Tibial artery (tissue), 4 donors: ENCODE measurements at regions not wholly inside any gene's neighbourhood (a gene's known extent, or its start where the extent isn't known, plus 50 kb on each side); places are given as distances from the start of the nearest gene placed in this dataset.

Experiments used
- DNase-seq, 2 donors: peaks; one replicate each; pipeline ENCODE4 v3.0.0-alpha.2; 2019
- H3K27ac ChIP-seq, 2 donors: fragments of 200-600 bp; sonication (generic) in 1 of 2; 1 replicate in 1 of 2; 2 replicates in 1 of 2; pipeline ENCODE4 v1.5.1; 2018 to 2019; ENCODE audit warnings: mild to moderate bottlenecking in 1 of 2
- H3K27me3 ChIP-seq, 2 donors: fragments of 200-600 bp; sonication (generic) in 1 of 2; one replicate each; pipeline versions ENCODE4 v1.5.1 to v1.6.0; 2016 to 2019
- H3K36me3 ChIP-seq, 3 donors: fragments of 200-600 bp; sonication (generic) in 2 of 3; one replicate each; pipeline ENCODE4 v1.5.1; 2016 to 2019; ENCODE audit warnings: mild to moderate bottlenecking in 2 of 3
- H3K4me1 ChIP-seq, 4 donors: fragments of 200-600 bp; sonication (generic) in 2 of 4; 1 replicate in 3 of 4; 2 replicates in 1 of 4; pipeline ENCODE4 v1.5.1; 2016 to 2019
- H3K4me3 ChIP-seq, 2 donors: fragments of 200-600 bp; sonication (generic) in 1 of 2; 1 replicate in 1 of 2; 2 replicates in 1 of 2; pipeline ENCODE4 v1.5.1; 2018 to 2019; ENCODE audit warnings: mild to moderate bottlenecking in 2 of 2
- H3K9me3 ChIP-seq, 3 donors: fragments of 200-600 bp; sonication (generic) in 1 of 3; one replicate each; pipeline ENCODE4 v1.5.1; 2016 to 2019
- CTCF ChIP-seq, 2 experiments: fragments of 200-600 bp in 1 of 2; fragments of 450-650 bp in 1 of 2; IDR thresholded peaks; one replicate each; pipeline ENCODE4 v1.5.1; 2017 to 2019; ENCODE audit warnings: antibody characterized with exemption in 2 of 2, mild to moderate bottlenecking in 1 of 2, moderate library complexity in 1 of 2
- intact Hi-C: fragments of 100-400 bp; cut with DNase I; formaldehyde crosslinking; loops from one replicate; pipeline ENCODE4 v1.15.0; 2023; ENCODE audit warnings: low total_unique reads

DNA sequence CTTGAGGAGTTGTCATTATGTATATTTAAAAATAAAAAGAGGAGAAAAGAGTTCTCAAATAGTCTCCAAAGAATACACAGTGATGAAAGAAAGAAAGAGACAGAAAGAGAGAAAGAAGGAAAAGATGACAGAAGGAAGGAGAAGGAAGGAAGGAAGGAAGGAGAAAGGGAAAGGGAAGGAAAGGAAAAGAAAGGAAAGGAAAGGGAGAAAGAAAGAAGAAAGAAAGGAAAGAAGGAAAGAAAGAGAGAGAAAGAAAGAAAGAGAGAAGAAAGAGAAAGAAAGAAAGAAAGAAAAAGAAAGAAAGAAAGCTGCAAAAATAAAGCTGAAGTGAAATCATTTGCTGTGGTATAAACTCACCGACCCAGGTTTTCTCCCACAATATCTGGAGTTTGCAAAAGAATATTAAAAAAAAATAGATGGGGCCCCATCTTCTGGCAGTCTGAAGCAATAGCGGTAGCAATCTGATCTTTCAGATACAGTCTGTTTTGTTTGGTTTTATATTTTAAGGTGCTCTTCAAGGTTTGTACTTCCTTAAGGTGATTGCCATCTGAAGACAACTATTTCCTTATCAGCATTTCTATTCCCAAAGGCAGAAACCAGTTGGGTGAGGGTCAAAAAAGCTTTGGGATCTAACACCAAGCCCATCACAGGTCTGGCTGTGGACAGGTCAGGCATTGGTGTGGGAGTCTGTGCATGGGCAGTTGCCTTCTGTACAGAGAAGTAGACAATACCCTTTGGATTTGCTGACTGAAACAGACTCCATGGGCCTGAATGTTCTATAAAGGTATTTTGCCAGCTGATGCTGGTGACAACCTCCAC lies 160.4 kb downstream of the CPEB2 start:
- intact Hi-C loops = no loop called here
- Histone ChIP-seq H3K4me3 (no peak overlapping the region), H3K27ac (no peak overlapping the region), H3K4me1 (peaks cover 0 to 7% (median 0%) of the 10 kb centered on the region in 4 donors), H3K9me3 (no peaks in the 10 kb centered on the region), H3K27me3 (no peaks in the 10 kb centered on the region), H3K36me3 (no peaks in the 10 kb centered on the region)
- TF ChIP-seq CTCF (IDR thresholded peaks at IDR 0.05) = peak; percentile 22 to 30
- no peak for DNase-seq

- no peaks in the 10 kb centered on the region for H3K9me3 ChIP-seq
- no peak overlapping the region for H3K4me3 ChIP-seq
- H3K4me1 ChIP-seq = peaks cover 0 to 7% (median 0%) of the 10 kb centered on the region in 4 donors
- H3K36me3 ChIP-seq = no peaks in the 10 kb centered on the region
- intact Hi-C loops = no loop called here
- H3K27ac ChIP-seq = no peak overlapping the region
- no peak for TF ChIP-seq CTCF (IDR thresholded peaks at IDR 0.05)
- H3K27me3 ChIP-seq = no peaks in the 10 kb centered on the region
- DNase-seq = no peak
Observed at GRCh38 chr4:15163284-15163645, 161.0 kb downstream of the CPEB2 start.

DNA sequence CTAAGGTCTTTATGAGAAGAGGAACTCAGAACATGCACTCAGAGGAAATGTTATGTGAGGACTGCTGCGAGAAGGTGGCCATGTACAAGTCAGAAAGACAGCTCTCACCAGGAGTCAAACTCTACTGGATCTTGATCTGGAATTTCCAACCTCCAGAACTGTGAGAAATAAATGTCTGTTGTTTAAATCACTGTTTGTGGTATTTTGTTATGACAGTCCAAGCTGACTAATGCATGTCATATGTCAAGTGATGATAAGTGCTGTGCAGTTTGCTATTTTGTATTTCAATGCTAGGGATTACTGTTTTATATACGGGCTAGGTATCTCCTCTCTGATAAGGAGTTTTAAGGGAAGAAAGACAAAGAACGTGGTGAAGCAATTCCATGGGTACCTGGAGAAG lies 162.3 kb downstream of the CPEB2 start:
- TF ChIP-seq CTCF (IDR thresholded peaks at IDR 0.05) = no peak
- intact Hi-C loops = no loop called here
- H3K27me3 ChIP-seq = no peaks in the 10 kb centered on the region

GRCh38 chr4:15167743-15168142 lies 165.5 kb downstream of the CPEB2 start:
- H3K4me1 ChIP-seq = no peaks in the 10 kb centered on the region
- H3K36me3 ChIP-seq = no peaks in the 10 kb centered on the region
- DNase-seq = no peak
- no peak for TF ChIP-seq CTCF (IDR thresholded peaks at IDR 0.05)
- H3K27me3 ChIP-seq = no peaks in the 10 kb centered on the region
- H3K27ac ChIP-seq = no peak overlapping the region
- no peak overlapping the region for H3K4me3 ChIP-seq
- intact Hi-C loops = no loop called here
- H3K9me3 ChIP-seq = peaks cover 0 to 8% (median 7%) of the 10 kb centered on the region in 3 donors

More for the DNA sequence above, 162.3 kb downstream of the CPEB2 start:
- no peak overlapping the region for H3K4me3 ChIP-seq
- no peaks in the 10 kb centered on the region for H3K36me3 ChIP-seq
- no peak overlapping the region for H3K27ac ChIP-seq
- H3K4me1 ChIP-seq = peaks cover 0 to 7% (median 0%) of the 10 kb centered on the region in 4 donors
- no peaks in the 10 kb centered on the region for H3K9me3 ChIP-seq
- no peak for DNase-seq

- no peak overlapping the region for H3K27ac ChIP-seq
- no peaks in the 10 kb centered on the region for H3K27me3 ChIP-seq
- no peak for TF ChIP-seq CTCF (IDR thresholded peaks at IDR 0.05)
- H3K36me3 ChIP-seq = no peaks in the 10 kb centered on the region
- intact Hi-C loops = no loop called here
- no peak for DNase-seq
- H3K4me3 ChIP-seq = no peak overlapping the region
- H3K9me3 ChIP-seq = peaks cover 0 to 8% (median 8%) of the 10 kb centered on the region in 3 donors
- H3K4me1 ChIP-seq = no peaks in the 10 kb centered on the region
Observed at GRCh38 chr4:15168759-15169158, 166.5 kb downstream of the CPEB2 start.
